Type B pancreatic cell (in vitro differentiated cells): ENCODE measurements at regions not wholly inside any gene's neighbourhood (a gene's known extent, or its start where the extent isn't known, plus 50 kb on each side); places are given as distances from the start of the nearest gene placed in this dataset.

ENCODE experiments used
- DNase-seq: peaks from one replicate; pipeline ENCODE4 v3.0.0; 2021; ENCODE audit warnings: mixed read lengths; ENCODE audit not compliant: unreplicated experiment; ENCODE audit errors: extremely low spot score
- H3K27ac Mint-ChIP-seq: 2 replicates; pipeline ENCODE4 v1.8.0; 2021; ENCODE audit warnings: mild to moderate bottlenecking, mixed read lengths
- H3K27me3 Mint-ChIP-seq: 2 replicates; pipeline ENCODE4 v1.8.0; 2021; ENCODE audit warnings: mixed read lengths
- H3K36me3 Mint-ChIP-seq: 2 replicates; pipeline ENCODE4 v1.8.0; 2021; ENCODE audit warnings: mixed read lengths
- H3K4me1 Mint-ChIP-seq: one replicate; pipeline ENCODE4 v1.8.0; 2021; ENCODE audit warnings: mixed read lengths; ENCODE audit not compliant: unreplicated experiment
- H3K4me3 Mint-ChIP-seq: 2 replicates; pipeline ENCODE4 v1.8.0; 2021; ENCODE audit warnings: mild to moderate bottlenecking, mixed read lengths
- H3K9me3 Mint-ChIP-seq: 2 replicates; pipeline ENCODE4 v1.8.0; 2021; ENCODE audit warnings: mixed read lengths
- CTCF ChIP-seq: fragments of 200-600 bp; sonication (generic); conservative IDR thresholded peaks from 2 replicates; pipeline ENCODE4 v1.5.0; 2021; ENCODE audit warnings: antibody characterized with exemption, mild to moderate bottlenecking

GRCh38 chr2:71880287-71880686 lies 267.4 kb downstream of the CYP26B1 start:
- peaks cover 25% of the 10 kb centered on the region for H3K4me1 Mint-ChIP-seq
- no peak overlapping the region for H3K27ac Mint-ChIP-seq
- H3K9me3 Mint-ChIP-seq, result no peaks in the 10 kb centered on the region
- H3K4me3 Mint-ChIP-seq, result no peak overlapping the region
- peaks cover 11% of the 10 kb centered on the region for H3K27me3 Mint-ChIP-seq
- no peak for TF ChIP-seq CTCF
- H3K36me3 Mint-ChIP-seq, result no peaks in the 10 kb centered on the region
- DNase-seq, result no peak

- H3K36me3 Mint-ChIP-seq, result no peaks in the 10 kb centered on the region
- H3K4me3 Mint-ChIP-seq, result no peak overlapping the region
- no peaks in the 10 kb centered on the region for H3K9me3 Mint-ChIP-seq
- peaks cover 8% of the 10 kb centered on the region for H3K27me3 Mint-ChIP-seq
- peaks cover 25% of the 10 kb centered on the region for H3K4me1 Mint-ChIP-seq
- DNase-seq, result no peak
- no peak for TF ChIP-seq CTCF
- H3K27ac Mint-ChIP-seq, result no peak overlapping the region
Observed at GRCh38 chr2:71879509-71880184, 268.0 kb downstream of the CYP26B1 start.

- TF ChIP-seq CTCF, result no peak
- H3K36me3 Mint-ChIP-seq, result no peaks in the 10 kb centered on the region
- no peak overlapping the region for H3K27ac Mint-ChIP-seq
- DNase-seq, result no peak
- H3K9me3 Mint-ChIP-seq, result no peaks in the 10 kb centered on the region
- H3K4me1 Mint-ChIP-seq, result peaks cover 25% of the 10 kb centered on the region
- peaks cover 11% of the 10 kb centered on the region for H3K27me3 Mint-ChIP-seq
- no peak overlapping the region for H3K4me3 Mint-ChIP-seq
Observed at GRCh38 chr2:71878626-71879508, 268.8 kb downstream of the CYP26B1 start.

GRCh38 chr2:71877636-71878035 lies 270.0 kb downstream of the CYP26B1 start:
- H3K4me1 Mint-ChIP-seq, result peaks cover 14% of the 10 kb centered on the region
- no peak for TF ChIP-seq CTCF
- DNase-seq, result no peak
- peaks cover 16% of the 10 kb centered on the region for H3K27me3 Mint-ChIP-seq
- H3K36me3 Mint-ChIP-seq, result no peaks in the 10 kb centered on the region
- H3K27ac Mint-ChIP-seq, result no peak overlapping the region
- no peak overlapping the region for H3K4me3 Mint-ChIP-seq
- no peaks in the 10 kb centered on the region for H3K9me3 Mint-ChIP-seq

- H3K27me3 Mint-ChIP-seq, result peaks cover 16% of the 10 kb centered on the region
- no peak overlapping the region for H3K4me3 Mint-ChIP-seq
- H3K36me3 Mint-ChIP-seq, result no peaks in the 10 kb centered on the region
- DNase-seq, result no peak
- no peak overlapping the region for H3K27ac Mint-ChIP-seq
- no peaks in the 10 kb centered on the region for H3K9me3 Mint-ChIP-seq
- peaks cover 11% of the 10 kb centered on the region for H3K4me1 Mint-ChIP-seq
- no peak for TF ChIP-seq CTCF
Observed at GRCh38 chr2:71876542-71877451, 270.9 kb downstream of the CYP26B1 start.
